ENCODE measurements at regions not wholly inside any gene's neighbourhood (a gene's known extent, or its start where the extent isn't known, plus 50 kb on each side); places are given as distances from the start of the nearest gene placed in this dataset.

- BruUV-seq (replicated peaks): no TSS peak
- no peak for TF ChIP-seq EZH2phosphoT487 (IDR thresholded peaks at IDR 0.05; ENCODE audit: borderline replicate concordance, low read depth, low read length)
- no peak for TF ChIP-seq CTCF (conservative IDR thresholded peaks at IDR 0.05; ENCODE audit: low read length)
- intact Hi-C loops (cut with micrococcal nuclease; ENCODE audit: unreplicated experiment): no loop called here
Observed at GRCh38 chr4:1517592-1518411, 111.6 kb upstream of the NKX1-1 start.

GRCh38 chr4:1516881-1517480 is 110.7 kb upstream of the NKX1-1 start:
- no peak for DNase-seq (ENCODE audit: low spot score)
- Histone ChIP-seq H3K9me2 (ENCODE audit: insufficient read depth, low read length) (no peaks in the 10 kb centered on the region), H3K27ac (ENCODE audit: low read depth, low read length, poor library complexity, severe bottlenecking) (no peak overlapping the region), H3K4me1 (ENCODE audit: insufficient read depth, low read length, poor library complexity, severe bottlenecking) (no peaks in the 10 kb centered on the region), H3K4me3 (ENCODE audit: low read depth, low read length, poor library complexity, severe bottlenecking) (no peak overlapping the region), H3K4me2 (ENCODE audit: low read length) (no peak overlapping the region), H2AFZ (ENCODE audit: low read length) (no peak overlapping the region), H3K36me3 (ENCODE audit: insufficient read depth, low read length) (no peaks in the 10 kb centered on the region), H3K9me3 (ENCODE audit: low read length) (no peaks in the 10 kb centered on the region), H3K79me2 (ENCODE audit: insufficient read depth, low read depth, low read length) (no peaks in the 10 kb centered on the region), H4K20me1 (ENCODE audit: insufficient read depth, low read length) (no peaks in the 10 kb centered on the region)
- intact Hi-C loops (cut with micrococcal nuclease; ENCODE audit: unreplicated experiment): no loop called here
- ChIA-PET POLR2A (no interaction called here), CTCF (ENCODE audit: unreplicated experiment) (no interaction called here)
- no peak for TF ChIP-seq EZH2phosphoT487 (IDR thresholded peaks at IDR 0.05; ENCODE audit: borderline replicate concordance, low read depth, low read length)
- no peak for TF ChIP-seq CTCF (conservative IDR thresholded peaks at IDR 0.05; ENCODE audit: low read length)
- BruUV-seq (replicated peaks): no TSS peak

More at GRCh38 chr4:1517592-1518411, 111.6 kb upstream of the NKX1-1 start:
- Histone ChIP-seq H3K27ac (ENCODE audit: low read depth, low read length, poor library complexity, severe bottlenecking) (no peak overlapping the region), H3K4me1 (ENCODE audit: insufficient read depth, low read length, poor library complexity, severe bottlenecking) (no peaks in the 10 kb centered on the region), H2AFZ (ENCODE audit: low read length) (no peak overlapping the region), H4K20me1 (ENCODE audit: insufficient read depth, low read length) (no peaks in the 10 kb centered on the region), H3K4me2 (ENCODE audit: low read length) (no peak overlapping the region), H3K4me3 (ENCODE audit: low read depth, low read length, poor library complexity, severe bottlenecking) (no peak overlapping the region), H3K9me2 (ENCODE audit: insufficient read depth, low read length) (no peaks in the 10 kb centered on the region), H3K79me2 (ENCODE audit: insufficient read depth, low read depth, low read length) (no peaks in the 10 kb centered on the region), H3K9me3 (ENCODE audit: low read length) (no peaks in the 10 kb centered on the region), H3K36me3 (ENCODE audit: insufficient read depth, low read length) (no peaks in the 10 kb centered on the region)
- DNase-seq (ENCODE audit: low spot score): no peak
- ChIA-PET POLR2A (no interaction called here), CTCF (ENCODE audit: unreplicated experiment) (no interaction called here)

- intact Hi-C loops (cut with micrococcal nuclease; ENCODE audit: unreplicated experiment): no loop called here
Observed at GRCh38 chr4:1516261-1516660, 110.0 kb upstream of the NKX1-1 start.

More at GRCh38 chr4:1516261-1516660, 110.0 kb upstream of the NKX1-1 start:
- H3K9me2 ChIP-seq (ENCODE audit: insufficient read depth, low read length): no peaks in the 10 kb centered on the region
- no peaks in the 10 kb centered on the region for H3K4me1 ChIP-seq (ENCODE audit: insufficient read depth, low read length, poor library complexity, severe bottlenecking)
- H3K36me3 ChIP-seq (ENCODE audit: insufficient read depth, low read length): no peaks in the 10 kb centered on the region
- no peak overlapping the region for H3K4me3 ChIP-seq (ENCODE audit: low read depth, low read length, poor library complexity, severe bottlenecking)
- DNase-seq (ENCODE audit: low spot score): no peak
- H2AFZ ChIP-seq (ENCODE audit: low read length): no peak overlapping the region
- H3K79me2 ChIP-seq (ENCODE audit: insufficient read depth, low read depth, low read length): no peaks in the 10 kb centered on the region
- CTCF ChIA-PET (ENCODE audit: unreplicated experiment): no interaction called here
- BruUV-seq (replicated peaks): no TSS peak
- POLR2A ChIA-PET: no interaction called here
- H3K27ac ChIP-seq (ENCODE audit: low read depth, low read length, poor library complexity, severe bottlenecking): no peak overlapping the region
- TF ChIP-seq EZH2phosphoT487 (IDR thresholded peaks at IDR 0.05; ENCODE audit: borderline replicate concordance, low read depth, low read length) (no peak), CTCF (conservative IDR thresholded peaks at IDR 0.05; ENCODE audit: low read length) (no peak)
- no peaks in the 10 kb centered on the region for H3K9me3 ChIP-seq (ENCODE audit: low read length)
- no peak overlapping the region for H3K4me2 ChIP-seq (ENCODE audit: low read length)
- no peaks in the 10 kb centered on the region for H4K20me1 ChIP-seq (ENCODE audit: insufficient read depth, low read length)

Measured in OCI-LY7 (cell line).